ENCODE measurements at regions not wholly inside any gene's neighbourhood (a gene's known extent, or its start where the extent isn't known, plus 50 kb on each side); places are given as distances from the start of the nearest gene placed in this dataset.

GRCh38 chr15:37181339-37181738, 81.0 kb upstream of the MEIS2 start:
- no peaks in the 10 kb centered on the region for H3K4me1 ChIP-seq (ENCODE audit: insufficient read depth)
- Mint-ChIP-seq H3K27ac (no peak overlapping the region), H3K27me3 (ENCODE audit: insufficient read depth, low read depth, poor library complexity) (no peaks in the 10 kb centered on the region), H3K9me3 (peaks cover 20% of the 10 kb centered on the region), H3K4me3 (no peak overlapping the region), H3K4me1 (no peaks in the 10 kb centered on the region), H3K36me3 (ENCODE audit: low read depth) (peaks cover 5% of the 10 kb centered on the region; the same call in 1 of the 3 replicates)
- H2AFZ ChIP-seq = no peak overlapping the region
- no peak overlapping the region for H3K27ac ChIP-seq (ENCODE audit: low read depth)
- no peaks in the 10 kb centered on the region for H4K20me1 ChIP-seq (replicated peaks; ENCODE audit: insufficient read depth)
- H3K79me2 ChIP-seq (replicated peaks; ENCODE audit: insufficient read depth) = no peaks in the 10 kb centered on the region
- H3K4me3 ChIP-seq = no peak overlapping the region
- H3K9me2 ChIP-seq (ENCODE audit: insufficient read depth) = no peaks in the 10 kb centered on the region
- H3K36me3 ChIP-seq (ENCODE audit: insufficient read depth) = peaks cover 7% of the 10 kb centered on the region; the same call in 1 of the 2 replicates
- no peaks in the 10 kb centered on the region for H3F3A ChIP-seq (replicated peaks; ENCODE audit: low read depth)
- DNase-seq (ENCODE audit: low spot score) = no peak
- TF ChIP-seq ZNF114 (CRISPR knock-in tag; IDR thresholded peaks at IDR 0.05) (no peak), CTCF (conservative IDR thresholded peaks at IDR 0.05; ENCODE audit: low read depth in 2 of 2) (no peak), EZH2phosphoT487 (IDR thresholded peaks at IDR 0.05; ENCODE audit: unreplicated experiment) (no peak), POLR2AphosphoS5 (IDR thresholded peaks at IDR 0.05; ENCODE audit: low read depth) (no peak), EZH2 (IDR thresholded peaks at IDR 0.05; ENCODE audit: low read depth, unreplicated experiment) (no peak), REST (IDR thresholded peaks at IDR 0.05; ENCODE audit: unreplicated experiment) (no peak), CREB1 (CRISPR knock-in tag; IDR thresholded peaks at IDR 0.05; ENCODE audit: low read depth) (no peak), ZNF462 (CRISPR knock-in tag; IDR thresholded peaks at IDR 0.05) (no peak), ZNF331 (CRISPR knock-in tag; IDR thresholded peaks at IDR 0.05; ENCODE audit: low read depth) (no peak)
- H3K4me2 ChIP-seq = no peak overlapping the region
- ATAC-seq = no peak
- H3K27me3 ChIP-seq (ENCODE audit: insufficient read depth) = no peaks in the 10 kb centered on the region

All from GM23338 (cell line).